GM18498 (cell line): ENCODE measurements at regions not wholly inside any gene's neighbourhood (a gene's known extent, or its start where the extent isn't known, plus 50 kb on each side); places are given as distances from the start of the nearest gene placed in this dataset.

Experiments
- ATAC-seq: cut with Tn5 transposase; IDR thresholded peaks from one replicate; pipeline ENCODE4 v1.9.1; 2021; ENCODE audit warnings: mild to moderate bottlenecking, moderate library complexity; ENCODE audit not compliant: unreplicated experiment

DNA sequence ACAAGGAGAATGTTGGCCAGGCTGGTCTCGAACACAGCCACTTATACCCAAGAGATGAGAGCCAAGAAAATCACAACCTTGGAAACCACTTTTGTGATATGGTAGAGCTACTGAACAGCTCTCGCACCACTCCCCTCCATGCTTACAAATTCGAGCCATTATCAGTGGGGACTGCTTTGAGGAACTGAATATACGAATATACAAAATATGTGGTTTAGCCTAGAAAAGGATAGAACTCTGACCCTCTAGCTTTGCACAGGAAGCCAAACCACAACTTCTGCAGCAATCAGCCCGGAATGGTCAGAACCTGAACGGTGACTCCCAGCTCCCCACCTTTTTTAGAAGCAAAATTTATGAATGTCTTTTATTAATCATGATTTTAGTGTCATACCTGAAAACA is 129.8 kb upstream of the TMEM132C start:
- peak; percentile 75 for ATAC-seq

DNA sequence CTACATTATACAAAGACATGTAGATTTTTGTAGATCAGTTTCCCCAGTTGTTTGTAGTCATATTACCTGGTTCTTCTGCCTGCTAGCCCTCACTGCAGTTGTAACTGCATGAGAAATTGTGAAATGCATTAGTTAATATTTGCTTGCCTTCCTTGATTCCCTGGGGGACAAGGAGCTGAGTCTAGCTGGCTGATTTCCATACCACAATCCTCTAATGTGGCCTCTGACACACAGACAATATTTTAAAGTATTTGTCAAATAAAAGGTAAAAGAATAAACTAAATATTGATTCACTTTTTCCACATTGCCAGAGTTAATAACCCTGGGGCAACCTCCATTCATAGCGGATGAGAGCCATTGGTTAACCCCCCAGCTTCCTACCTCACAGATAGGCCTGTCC is 128.8 kb upstream of the TMEM132C start:
- ATAC-seq = no peak

DNA sequence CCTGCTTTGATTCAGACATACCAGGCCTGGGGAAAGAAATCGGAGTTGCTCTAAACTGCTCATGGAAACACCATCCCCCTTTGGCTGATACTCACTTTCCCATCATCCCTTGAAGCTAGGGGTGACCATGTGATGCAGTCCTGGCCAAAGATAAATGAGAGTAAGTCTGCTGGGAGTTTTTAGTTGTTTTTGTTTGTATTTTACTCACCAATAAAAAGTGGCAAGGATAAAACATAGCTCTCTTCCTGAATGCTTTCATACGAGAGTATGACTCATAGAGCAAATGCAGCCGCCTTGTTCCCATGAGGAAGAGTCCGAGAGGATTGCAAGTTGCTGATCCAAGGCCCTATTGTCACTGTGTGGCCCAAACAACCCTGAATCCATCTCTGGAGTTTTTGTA is 126.4 kb upstream of the TMEM132C start:
- ATAC-seq = no peak

DNA sequence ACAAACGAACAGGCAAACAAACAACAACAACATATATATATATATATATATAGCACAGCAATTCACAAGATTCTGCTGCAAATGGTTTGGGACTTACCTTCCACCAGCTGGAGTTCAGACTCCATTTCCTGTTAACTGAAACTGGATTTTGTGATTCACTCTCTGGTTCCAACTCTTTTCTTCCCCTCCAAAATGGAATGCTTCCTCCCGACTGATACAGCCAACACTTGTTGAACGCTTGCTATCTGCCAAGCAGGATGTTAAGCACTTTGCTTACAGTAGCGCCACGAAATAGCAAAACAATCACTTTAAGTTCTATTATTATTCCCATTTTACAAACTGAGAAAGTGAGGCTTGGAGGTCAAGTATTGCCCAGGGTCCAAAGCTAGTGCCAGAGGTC is 116.0 kb upstream of the TMEM132C start:
- no peak for ATAC-seq

DNA sequence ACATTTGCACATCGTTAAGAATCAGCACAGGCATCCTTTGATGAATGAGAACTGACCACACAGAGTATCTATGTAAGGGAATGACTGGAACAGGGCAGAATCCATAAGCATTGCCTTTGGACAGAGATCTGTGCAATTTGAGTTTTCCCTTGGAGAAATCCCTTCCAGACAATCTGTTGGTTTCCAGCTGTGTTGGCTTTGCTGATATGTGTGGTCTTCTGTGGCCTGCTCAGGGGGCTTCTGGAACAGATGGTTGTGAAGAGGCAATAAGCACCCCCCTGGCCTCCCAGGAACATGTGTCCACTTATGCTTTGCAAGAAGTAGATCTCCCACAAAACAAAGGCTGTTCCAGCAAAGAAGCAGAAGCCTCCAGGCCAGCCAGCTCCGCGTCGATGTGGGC is 111.4 kb upstream of the TMEM132C start:
- ATAC-seq = no peak

DNA sequence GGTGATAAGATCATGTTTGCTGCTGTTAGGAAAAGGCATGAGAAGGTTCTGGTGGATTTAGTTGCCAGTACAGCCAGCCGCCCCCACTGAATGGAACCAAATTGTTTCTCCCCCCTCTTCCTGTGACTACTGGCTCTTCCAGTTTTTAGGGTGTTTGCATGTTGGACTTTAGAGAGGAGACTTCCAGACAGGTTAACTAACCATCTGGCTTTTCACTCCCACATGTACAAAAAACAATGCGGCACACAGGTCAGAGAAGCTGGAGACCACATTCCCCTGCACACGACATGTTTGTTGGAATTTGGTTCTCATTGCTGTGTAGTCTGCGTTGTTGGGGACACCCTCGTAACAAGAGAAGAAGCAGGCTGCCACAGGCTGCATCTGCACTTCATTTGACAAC is 103.9 kb upstream of the TMEM132C start:
- no peak for ATAC-seq

DNA sequence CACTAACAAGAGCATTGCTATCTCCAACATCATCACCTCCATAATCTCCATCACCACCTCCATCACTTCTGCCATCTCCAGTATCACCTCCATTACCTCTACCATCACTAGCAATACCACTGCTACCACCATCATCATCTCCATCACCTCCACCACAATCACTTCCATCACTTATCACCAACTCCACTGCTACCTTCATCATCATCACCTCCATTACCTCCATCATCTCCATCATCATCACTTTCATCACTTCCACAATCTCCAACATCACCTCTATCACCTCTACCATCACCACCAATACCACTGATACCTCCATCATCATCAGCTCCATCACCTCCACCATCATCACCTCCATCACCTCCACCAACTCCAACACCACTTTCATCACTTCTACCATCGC is 102.4 kb upstream of the TMEM132C start:
- no peak for ATAC-seq

DNA sequence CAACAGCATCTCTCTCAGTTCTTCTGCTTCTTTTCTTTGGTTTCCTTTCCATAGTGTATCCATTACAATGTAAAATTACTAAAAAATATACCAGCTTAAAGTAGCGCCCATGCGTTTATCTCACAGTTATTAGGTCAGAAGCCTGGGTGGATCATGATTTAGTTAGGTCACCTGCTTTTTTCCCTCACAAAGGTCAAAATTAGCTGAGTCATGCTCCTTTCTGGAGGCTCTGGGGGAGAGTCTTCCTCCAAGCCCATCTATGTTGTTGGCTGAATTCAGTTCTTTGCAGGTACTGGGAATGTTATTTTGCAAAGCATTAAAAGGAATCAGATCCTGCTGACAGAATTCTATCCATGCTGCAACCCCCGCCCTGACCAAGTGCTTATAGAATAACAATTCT is 101.6 kb upstream of the TMEM132C start:
- ATAC-seq = no peak

DNA sequence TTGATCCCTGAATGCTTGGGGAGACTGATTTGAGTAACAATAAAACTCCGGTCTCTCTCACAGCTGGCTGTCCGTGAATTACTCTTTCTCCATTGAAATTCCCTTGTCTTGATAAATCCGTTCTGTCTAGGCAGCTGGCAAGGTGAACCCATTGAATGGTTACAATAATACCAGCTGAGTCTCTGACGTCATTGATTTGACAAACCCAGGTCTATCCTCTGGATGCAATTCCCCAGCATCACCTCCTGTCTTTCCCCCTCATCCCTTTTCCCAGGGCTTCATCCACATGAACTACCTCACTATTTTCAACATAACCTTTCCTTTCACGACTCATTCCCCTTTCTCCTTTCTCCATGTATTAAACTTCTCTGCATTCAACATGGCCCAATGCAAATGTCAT is 98.7 kb upstream of the TMEM132C start:
- no peak for ATAC-seq

DNA sequence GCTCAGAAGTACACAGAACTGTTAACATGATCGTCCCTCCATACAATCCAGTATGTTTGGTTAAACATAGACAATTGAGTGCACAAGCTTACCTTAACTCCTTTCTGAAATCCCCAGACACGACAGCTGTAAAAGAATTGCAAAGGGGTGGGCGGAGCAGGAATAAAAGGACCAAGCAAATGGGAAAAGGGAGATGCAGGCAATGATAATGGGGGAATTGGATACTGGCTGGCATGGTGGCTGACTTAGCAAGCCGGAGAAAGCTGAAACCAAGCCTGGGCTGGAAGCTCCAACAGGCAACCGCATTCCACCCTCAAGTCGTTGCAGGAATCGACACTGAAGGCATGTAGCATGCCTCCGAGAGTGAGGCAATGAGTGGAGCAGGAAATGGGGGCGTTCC is 96.8 kb upstream of the TMEM132C start:
- no peak for ATAC-seq

DNA sequence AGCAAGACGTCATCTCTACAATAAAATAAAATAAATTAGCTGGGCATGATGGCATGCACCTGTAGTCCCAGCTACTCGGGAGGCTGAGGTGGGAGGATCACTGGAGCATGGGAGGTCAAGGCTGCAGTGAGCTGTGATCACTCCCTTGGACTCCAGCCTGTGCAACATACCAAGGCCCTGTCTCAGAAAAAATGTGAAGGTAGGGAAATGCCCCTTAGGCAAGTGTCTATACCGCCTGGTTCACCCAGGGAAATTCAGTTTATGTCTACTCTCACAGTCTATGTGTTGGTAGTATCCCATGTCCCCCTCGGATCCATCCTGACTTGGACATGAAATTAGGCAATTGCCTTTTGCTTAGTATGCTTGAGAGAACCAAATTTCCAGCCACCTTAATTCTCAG is 88.4 kb upstream of the TMEM132C start:
- ATAC-seq = no peak

DNA sequence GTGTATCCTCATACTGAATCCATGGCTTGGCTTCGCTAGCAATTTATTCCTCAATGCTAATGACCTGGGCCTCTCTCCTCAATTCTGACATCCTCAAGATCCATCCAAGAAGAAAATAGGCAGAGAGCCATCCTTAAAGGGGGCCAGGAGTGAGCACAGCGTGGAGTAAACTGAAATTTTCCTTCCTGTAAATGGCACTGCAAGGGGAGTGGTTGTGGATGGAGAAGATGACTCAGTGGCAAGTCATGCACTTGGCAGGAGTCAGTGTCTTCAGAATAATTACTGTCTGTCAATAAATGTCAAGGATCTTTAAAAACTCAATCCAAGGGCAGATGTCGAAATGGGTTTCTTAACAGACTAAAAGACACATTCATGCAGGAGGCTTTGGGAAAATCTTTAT is 88.0 kb upstream of the TMEM132C start:
- no peak for ATAC-seq

DNA sequence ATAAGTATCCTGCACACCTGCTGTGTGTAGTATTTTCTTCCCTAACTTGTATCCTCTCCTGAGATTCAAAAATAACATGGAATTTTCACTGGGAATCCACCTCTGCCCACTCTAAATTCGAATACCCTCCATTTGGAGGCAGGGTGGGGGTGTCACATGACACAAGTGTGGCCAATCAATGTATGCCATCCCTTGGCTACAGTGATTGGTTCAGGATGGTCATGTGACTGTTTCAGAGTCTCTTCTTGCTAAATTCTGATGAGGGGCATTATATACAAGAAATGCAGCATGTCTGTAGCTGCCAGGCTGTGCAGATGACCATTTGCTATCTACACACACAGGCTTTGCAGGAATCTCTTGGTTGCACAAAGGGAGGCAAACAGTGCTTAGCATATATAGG is 86.8 kb upstream of the TMEM132C start:
- ATAC-seq = no peak

DNA sequence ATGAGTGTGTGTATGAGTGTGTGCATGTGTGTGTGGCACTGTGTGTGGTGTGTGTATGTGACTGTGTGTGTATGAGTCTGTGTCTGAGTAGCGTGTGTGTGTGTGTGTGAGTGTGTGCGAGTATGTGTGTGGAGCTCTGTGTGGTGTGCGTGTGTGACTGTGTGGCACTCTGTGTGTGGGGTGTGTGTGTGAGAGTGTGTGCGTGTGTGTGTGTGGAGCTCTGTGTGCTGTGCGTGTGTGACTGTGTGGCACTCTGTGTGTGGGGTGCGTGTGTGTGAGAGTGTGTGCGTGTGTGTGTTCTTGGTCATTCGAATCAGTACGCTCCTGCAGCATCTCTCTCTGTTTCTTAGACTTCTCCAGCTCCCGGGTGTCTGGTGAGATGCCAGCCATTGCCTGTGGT is 76.9 kb upstream of the TMEM132C start:
- ATAC-seq = no peak

DNA sequence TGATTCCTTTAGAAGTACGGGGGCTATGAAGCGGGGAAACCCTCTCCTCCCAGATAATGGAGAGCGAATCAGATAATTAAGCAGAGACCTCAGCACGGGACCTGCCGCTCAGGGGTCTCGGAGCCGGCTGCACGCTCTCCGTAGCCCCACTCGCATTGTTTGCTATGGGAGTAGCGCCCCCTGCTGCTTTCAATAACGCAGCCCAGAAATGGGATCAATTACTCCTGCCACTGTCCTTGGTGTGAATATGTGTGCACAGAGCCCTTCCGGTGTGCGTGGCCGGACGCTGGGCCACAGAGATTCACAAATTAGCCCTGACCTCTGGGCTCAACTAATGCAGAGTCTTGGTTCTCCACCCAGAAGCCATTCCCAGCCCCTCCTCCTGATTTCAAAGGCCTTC is 76.4 kb upstream of the TMEM132C start:
- ATAC-seq = no peak

DNA sequence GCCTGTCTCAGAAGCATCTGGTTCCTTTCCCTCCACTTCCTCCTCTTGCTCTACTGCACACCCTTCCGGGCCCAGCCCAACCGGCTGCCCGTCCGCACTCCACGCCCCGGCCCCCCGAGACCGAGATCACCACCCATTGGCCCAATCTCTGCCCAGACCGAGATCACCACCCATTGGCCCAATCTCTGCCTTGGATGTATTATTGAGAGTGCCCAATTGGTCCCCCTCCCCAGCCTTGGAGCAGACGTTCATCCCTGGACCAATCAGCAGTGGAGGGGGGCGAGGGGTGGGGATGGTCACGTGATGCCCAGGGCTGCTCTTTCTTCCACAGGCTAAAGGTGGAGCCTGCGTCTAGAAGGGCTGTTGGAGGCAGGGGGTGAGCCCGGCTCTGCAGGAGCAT is 75.6 kb upstream of the TMEM132C start:
- ATAC-seq = no peak

DNA sequence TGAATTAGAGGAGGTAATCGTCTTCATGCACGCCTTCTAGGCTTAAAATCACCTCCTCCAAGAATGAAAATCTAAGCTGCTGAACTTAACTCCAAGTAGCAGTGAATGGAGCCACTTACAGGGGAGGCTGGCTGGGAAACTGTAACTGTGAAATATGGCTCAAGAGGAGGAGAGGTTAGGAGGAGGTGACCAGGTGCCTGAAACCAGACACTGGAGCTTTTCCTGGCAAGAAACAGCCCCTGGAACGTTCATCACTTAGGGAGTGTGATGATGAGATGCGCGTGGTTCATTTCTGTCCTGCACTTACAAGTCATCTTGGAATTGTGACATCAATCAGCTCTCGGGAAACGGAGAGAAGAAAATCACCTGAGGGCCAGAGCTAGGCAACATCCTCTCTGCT is 62.3 kb upstream of the TMEM132C start:
- no peak for ATAC-seq

DNA sequence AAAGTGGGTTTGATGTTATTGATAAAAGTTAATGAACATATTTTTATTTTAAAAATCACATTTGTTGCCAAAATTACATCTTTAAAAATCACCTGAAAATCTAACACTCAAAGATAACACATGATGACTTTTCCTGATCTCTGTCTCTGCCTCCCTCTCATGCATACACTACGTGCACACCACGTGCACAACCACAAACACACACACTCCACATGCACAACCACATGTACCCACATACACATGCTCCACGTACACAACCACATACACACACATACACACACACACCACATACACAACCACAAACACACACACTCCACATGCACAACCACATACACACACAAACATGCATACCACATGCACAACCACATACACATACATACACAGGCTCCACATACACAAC is 61.8 kb upstream of the TMEM132C start:
- no peak for ATAC-seq

DNA sequence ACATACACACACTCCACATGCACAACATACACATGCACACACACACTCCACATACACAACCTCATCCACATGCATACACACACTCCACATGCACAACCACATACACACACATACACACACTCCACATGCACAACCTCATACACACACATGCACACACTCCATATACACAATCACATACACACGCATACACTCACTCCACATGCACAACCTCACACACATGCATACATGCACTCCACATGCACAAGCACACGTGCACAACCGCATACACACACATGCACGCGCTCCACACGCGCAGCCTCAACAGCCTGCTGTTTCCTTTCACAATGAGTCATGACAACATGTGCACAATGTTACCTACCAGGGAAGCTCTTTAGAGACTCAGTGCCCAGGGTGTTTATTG is 61.2 kb upstream of the TMEM132C start:
- no peak for ATAC-seq
